HepG2 (cell line): ENCODE measurements at regions not wholly inside any gene's neighbourhood (a gene's known extent, or its start where the extent isn't known, plus 50 kb on each side); places are given as distances from the start of the nearest gene placed in this dataset.
A peak's percentile ranks its signal among the peaks of the same experiment; 100 is the strongest.
"Not testable (repeated sequence)": the region's sequence is repeated elsewhere in the genome, so short reads cannot be mapped to it uniquely, and the experiment has no call there.

Experiments
- ATAC-seq: fragments of 200-7000 bp; cut with Tn5 transposase; 3 replicates; pipeline ENCODE4 v1.9.1; 2020; ENCODE audit warnings: mild to moderate bottlenecking, moderate library complexity
- BruUV-seq: library from RNA; stranded (reverse); fragments of 400-500 nt; replicated peaks from 2 replicates; lab custom pipeline; 2021; lab: Mats Ljungman, UMichigan
- CTCF ChIA-PET: fragments of 300-600 bp; formaldehyde crosslinking; extraction: SDS; loops from one replicate; lab custom pipeline; 2021; ENCODE audit warnings: low total read pairs, inconsistent platforms, low intra/inter-chr PET ratio; lab: Yijun Ruan, JAX
- POLR2A ChIA-PET: fragments of 350-600 bp; sonication (Branson Sonifier 250); formaldehyde crosslinking; loops from one replicate; lab custom pipeline; 2020; ENCODE audit warnings: antibody characterized with exemption, inconsistent platforms; lab: Yijun Ruan, JAX
- DNase-seq: peaks from one replicate; pipeline ENCODE4 v3.0.0-alpha.2; 2015; ENCODE audit warnings: low spot score
- FAIRE-seq: peaks from 3 replicates; lab custom pipeline; 2011; peaks lifted over from hg19 to GRCh38; lab: Jason Lieb, UNC
- H2AFZ ChIP-seq: one replicate; pipeline ENCODE4 v1.6.1; 2011; ENCODE audit warnings: low read length, inconsistent platforms
- H3K27ac ChIP-seq: fragments of 300-600 bp; 3 replicates; pipeline ENCODE4 v1.8.0; 2011; ENCODE audit warnings: mixed run types, mild to moderate bottlenecking, mixed read lengths, low read length, inconsistent platforms; ENCODE audit not compliant: insufficient read depth; ENCODE audit errors: extremely low read length
- H3K27me3 ChIP-seq, 2 experiments: fragments of 200-600 bp in 1 of 2; 2 replicates in 1 of 2; 3 replicates in 1 of 2; pipeline versions ENCODE4 v1.6.0 to v1.8.0; 2011; ENCODE audit warnings: low read length in 2 of 2, mild to moderate bottlenecking in 2 of 2, moderate library complexity in 2 of 2, inconsistent platforms in 1 of 2; ENCODE audit not compliant: insufficient read depth in 2 of 2, control insufficient read depth in 1 of 2
- H3K36me3 ChIP-seq, 2 experiments: fragments of 200-600 bp in 1 of 2; replicated peaks in 1 of 2; 2 replicates in 1 of 2; 3 replicates in 1 of 2; pipeline versions ENCODE4 v1.5.1 to v1.8.0; 2011; ENCODE audit warnings: low read length in 2 of 2, inconsistent platforms in 1 of 2; ENCODE audit not compliant: insufficient read depth in 2 of 2, control insufficient read depth in 1 of 2
- H3K4me1 ChIP-seq: 2 replicates; pipeline ENCODE4 v1.5.1; 2012; ENCODE audit warnings: low read length, inconsistent platforms; ENCODE audit not compliant: insufficient read depth
- H3K4me2 ChIP-seq: 2 replicates; pipeline ENCODE4 v1.6.0; 2011; ENCODE audit warnings: low read depth, low read length, inconsistent platforms
- H3K4me3 ChIP-seq, 3 experiments: fragments of 200-600 bp in 1 of 3; sonication (generic), shearing (Covaris generic) in 1 of 3; replicated peaks in 1 of 3; 2 replicates each; pipeline ENCODE4 v1.5.1; 2011 to 2016; ENCODE audit warnings: low read length in 3 of 3, inconsistent platforms in 2 of 3, low read depth in 2 of 3, mild to moderate bottlenecking in 2 of 3, control low read depth in 1 of 3, mixed read lengths in 1 of 3; ENCODE audit not compliant: insufficient read depth in 1 of 3
- H3K79me2 ChIP-seq: one replicate; pipeline ENCODE4 v1.6.1; 2011; ENCODE audit warnings: low read length, inconsistent platforms; ENCODE audit not compliant: insufficient read depth
- H3K9ac ChIP-seq: 2 replicates; pipeline ENCODE4 v1.6.0; 2011; ENCODE audit warnings: mild to moderate bottlenecking, low read depth, low read length, inconsistent platforms; ENCODE audit not compliant: insufficient read depth
- H3K9me3 ChIP-seq: 2 replicates; pipeline ENCODE4 v1.5.1; 2012; ENCODE audit warnings: mild to moderate bottlenecking, low read length
- H4K20me1 ChIP-seq: 2 replicates; pipeline ENCODE4 v1.6.0; 2011; ENCODE audit warnings: inconsistent platforms, mild to moderate bottlenecking, low read length, moderate library complexity; ENCODE audit not compliant: insufficient read depth
- MAFF ChIP-seq: IDR thresholded peaks from 2 replicates; pipeline ENCODE4 v1.6.1; 2011; ENCODE audit warnings: low read depth, low read length, improper control_type of control experiment
- MAFK ChIP-seq, 2 experiments: IDR thresholded peaks in 1 of 2; conservative IDR thresholded peaks in 1 of 2; 2 replicates each; pipeline ENCODE4 v1.6.1; 2011; ENCODE audit warnings: improper control_type of control experiment in 2 of 2, low read length in 2 of 2
- NONO ChIP-seq, 2 experiments: fragments of 450-650 bp in 1 of 2; sonication (generic) in 1 of 2; formaldehyde crosslinking in 1 of 2; IDR thresholded peaks in 1 of 2; conservative IDR thresholded peaks in 1 of 2; 2 replicates each; pipeline versions ENCODE4 v1.6.1 to v1.8.0; 2017 to 2022; ENCODE audit warnings: mild to moderate bottlenecking in 1 of 2, missing genetic modification reagents in 1 of 2, moderate library complexity in 1 of 2
- RXRA ChIP-seq: sonication (generic); formaldehyde crosslinking; IDR thresholded peaks from 2 replicates; pipeline ENCODE4 v1.5.1; 2020; ENCODE audit warnings: missing genetic modification reagents
- SALL2 ChIP-seq: sonication (generic); formaldehyde crosslinking; IDR thresholded peaks from 2 replicates; pipeline ENCODE4 v1.8.1; 2023; ENCODE audit warnings: mild to moderate bottlenecking, missing genetic modification reagents, inconsistent platforms
- ZMYM2 ChIP-seq: sonication (generic); formaldehyde crosslinking; IDR thresholded peaks from 2 replicates; pipeline ENCODE4 v1.8.0; 2022; ENCODE audit warnings: mild to moderate bottlenecking, missing genetic modification reagents
- ZNF777 ChIP-seq: sonication (generic); formaldehyde crosslinking; IDR thresholded peaks from 2 replicates; pipeline ENCODE4 v1.4.0; 2020; ENCODE audit warnings: missing genetic modification reagents
- WGBS: methylation state at CpG from one replicate; pipeline ENCODE4 v1.1.6; 2017; ENCODE audit warnings: low lambda C conversion rate; 5-methylcytosine and 5-hydroxymethylcytosine counted together
- in situ Hi-C: cut with HindIII; loops from 2 replicates; pipeline ENCODE4 v1.10.0; 2017; ENCODE audit warnings: low pct_unique_long_range_greater_than_20kb; ENCODE audit not compliant: extremely low pct_ligation_motif_present
- intact Hi-C: fragments of 100-400 bp; cut with micrococcal nuclease; formaldehyde crosslinking; loops from one replicate; pipeline ENCODE4 v1.10.0; 2022; ENCODE audit not compliant: unreplicated experiment
- TF ChIP-seq, protein P1 (sequence below): sonication (generic); formaldehyde crosslinking; IDR thresholded peaks from 2 replicates; pipeline ENCODE4 v1.4.0; 2020; ENCODE audit warnings: mild to moderate bottlenecking, missing genetic modification reagents

DNA sequence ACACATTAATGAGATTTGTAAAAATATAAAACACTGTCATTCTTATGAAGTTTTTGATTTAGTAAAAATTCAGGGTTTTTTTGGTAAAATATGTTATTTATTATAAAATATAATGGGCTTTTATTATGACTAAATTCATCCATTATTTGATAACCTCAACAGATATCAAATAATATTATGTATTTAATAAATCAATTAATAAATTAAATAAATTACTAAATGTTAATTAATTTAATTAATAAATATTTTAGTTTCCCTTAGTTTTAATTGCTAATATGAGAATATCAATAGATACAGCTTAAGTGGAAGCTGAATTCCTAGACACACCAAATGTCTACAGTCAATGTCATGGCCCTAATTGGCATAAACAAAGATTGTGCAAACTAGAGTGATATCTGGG is 82.3 kb upstream of the DGKG start:
- Histone ChIP-seq H2AFZ (no peak overlapping the region), H3K36me3 (no peaks in the 10 kb centered on the region), H3K9ac (no peak overlapping the region), H3K27me3 (no peaks in the 10 kb centered on the region; a peak in 2 of 5 replicates)
- TF ChIP-seq ZMYM2 (CRISPR knock-in tag), result no peak
- no peak for TF ChIP-seq NONO (IDR thresholded peaks at IDR 0.05)
- no peak for TF ChIP-seq NONO (CRISPR knock-in tag; conservative IDR thresholded peaks at IDR 0.05)
- TF ChIP-seq, protein P1, sequence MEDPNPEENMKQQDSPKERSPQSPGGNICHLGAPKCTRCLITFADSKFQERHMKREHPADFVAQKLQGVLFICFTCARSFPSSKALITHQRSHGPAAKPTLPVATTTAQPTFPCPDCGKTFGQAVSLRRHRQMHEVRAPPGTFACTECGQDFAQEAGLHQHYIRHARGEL (CRISPR knock-in tag), result no peak
- TF ChIP-seq SALL2 (CRISPR knock-in tag), result no peak
- TF ChIP-seq ZNF777 (CRISPR knock-in tag), result no peak
- TF ChIP-seq RXRA (CRISPR knock-in tag), result no peak
- TF ChIP-seq, all 625 proteins: peak for 0
- intact Hi-C loops (no loop called here), in situ Hi-C loops (no loop called here)
- H3K9me3 ChIP-seq, result no peaks in the 10 kb centered on the region
- H3K4me3 ChIP-seq, result no peak overlapping the region
- DNase-seq (no peak), FAIRE-seq (no peak), ATAC-seq (no peak)
- ChIA-PET POLR2A (no interaction called here), CTCF (no interaction called here)
- H3K79me2 ChIP-seq, result no peaks in the 10 kb centered on the region
- no TSS peak for BruUV-seq
- H4K20me1 ChIP-seq, result no peaks in the 10 kb centered on the region
- no peak overlapping the region for H3K4me2 ChIP-seq
- no peak overlapping the region for H3K27ac ChIP-seq
- H3K4me1 ChIP-seq, result no peaks in the 10 kb centered on the region

DNA sequence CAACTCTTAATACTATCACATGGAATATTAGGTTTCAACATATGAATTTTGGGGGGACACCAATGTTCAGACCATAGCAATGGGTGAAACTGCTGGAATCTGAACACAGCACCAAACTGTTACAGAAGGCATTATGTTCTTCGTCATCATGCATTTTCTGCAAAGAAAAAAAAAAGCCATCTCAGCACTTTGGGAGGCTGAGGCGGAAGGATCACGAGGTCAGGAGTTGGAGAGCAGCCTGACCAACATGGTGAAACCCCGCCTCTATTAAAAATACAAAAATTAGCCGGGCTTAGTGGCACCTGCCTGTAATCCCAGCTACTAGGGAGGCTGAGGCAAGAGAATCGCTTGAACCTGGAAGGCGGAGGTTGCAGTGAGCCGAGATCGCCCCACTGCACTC is 80.9 kb upstream of the DGKG start:
- H3K27me3 ChIP-seq, H3K79me2 ChIP-seq, CTCF ChIA-PET, H3K4me1 ChIP-seq, ATAC-seq, DNase-seq, H3K4me2 ChIP-seq, H2AFZ ChIP-seq, H3K4me3 ChIP-seq, H3K36me3 ChIP-seq, H4K20me1 ChIP-seq, H3K9me3 ChIP-seq, intact Hi-C loops, BruUV-seq, H3K27ac ChIP-seq, H3K9ac ChIP-seq, in situ Hi-C loops, POLR2A ChIA-PET, FAIRE-seq: not testable (repeated sequence)
- WGBS, result 51% methylated on average over 9 of the region's 9 CpGs
- TF ChIP-seq MAFF, result peak; percentile 66
- peak; percentile 53 to 78 for TF ChIP-seq MAFK (conservative IDR thresholded peaks at IDR 0.05 in 1 of 2, IDR thresholded peaks at IDR 0.05 in 1 of 2; ENCODE audit: low read length in 2 of 2)
